ENCODE measurements at regions not wholly inside any gene's neighbourhood (a gene's known extent, or its start where the extent isn't known, plus 50 kb on each side); places are given as distances from the start of the nearest gene placed in this dataset.

- TF ChIP-seq POLR2AphosphoS5 (IDR thresholded peaks at IDR 0.05): no peak
- no peak for TF ChIP-seq CTCF (IDR thresholded peaks at IDR 0.05)
- TF ChIP-seq EP300 (IDR thresholded peaks at IDR 0.05): no peak
Observed at GRCh38 chr10:44806950-44807349, 104.2 kb upstream of the TMEM72 start.
